ENCODE measurements at regions not wholly inside any gene's neighbourhood (a gene's known extent, or its start where the extent isn't known, plus 50 kb on each side); places are given as distances from the start of the nearest gene placed in this dataset.

- Histone ChIP-seq H3K27ac (replicated peaks) (no peak overlapping the region), H3K4me3 (replicated peaks; ENCODE audit: insufficient read depth, low read length) (no peak overlapping the region), H3K27me3 (ENCODE audit: insufficient read depth, poor library complexity, severe bottlenecking) (peaks cover 2% of the 10 kb centered on the region)
- TF ChIP-seq GABPA (IDR thresholded peaks at IDR 0.05; ENCODE audit: low read depth), result no peak
- TF ChIP-seq SPI1 (IDR thresholded peaks at IDR 0.05; ENCODE audit: borderline replicate concordance, low read depth), result no peak
- TF ChIP-seq CTCF (IDR thresholded peaks at IDR 0.05; ENCODE audit: insufficient read depth, low read length), result no peak
- no peak for TF ChIP-seq REST (IDR thresholded peaks at IDR 0.05; ENCODE audit: insufficient replicate concordance, low read depth)
- no peak for TF ChIP-seq POLR2AphosphoS5 (IDR thresholded peaks at IDR 0.05; ENCODE audit: low read depth)
- DNase-seq (ENCODE audit: low read depth in 1 of 2, low spot score in 1 of 2), result no peak
These were observed 342.8 kb downstream of the FOXA2 start for GRCh38 chr20:22241609-22242008.

- Histone ChIP-seq H3K27me3 (ENCODE audit: insufficient read depth, poor library complexity, severe bottlenecking) (peaks cover 4% of the 10 kb centered on the region), H3K4me3 (replicated peaks; ENCODE audit: insufficient read depth, low read length) (no peak overlapping the region), H3K27ac (replicated peaks) (no peak overlapping the region)
- TF ChIP-seq POLR2AphosphoS5 (IDR thresholded peaks at IDR 0.05; ENCODE audit: low read depth), result no peak
- TF ChIP-seq CTCF (IDR thresholded peaks at IDR 0.05; ENCODE audit: insufficient read depth, low read length), result no peak
- no peak for TF ChIP-seq REST (IDR thresholded peaks at IDR 0.05; ENCODE audit: insufficient replicate concordance, low read depth)
- TF ChIP-seq GABPA (IDR thresholded peaks at IDR 0.05; ENCODE audit: low read depth), result no peak
- no peak for DNase-seq (ENCODE audit: low read depth in 1 of 2, low spot score in 1 of 2)
These were observed 351.4 kb downstream of the FOXA2 start for GRCh38 chr20:22232923-22233322.

- peaks cover 4% of the 10 kb centered on the region for H3K27me3 ChIP-seq (ENCODE audit: insufficient read depth, poor library complexity, severe bottlenecking)
- no peak for DNase-seq (ENCODE audit: low read depth in 1 of 2, low spot score in 1 of 2)
- no peak overlapping the region for H3K27ac ChIP-seq (replicated peaks)
- no peak for TF ChIP-seq REST (IDR thresholded peaks at IDR 0.05; ENCODE audit: insufficient replicate concordance, low read depth)
- TF ChIP-seq SPI1 (IDR thresholded peaks at IDR 0.05; ENCODE audit: borderline replicate concordance, low read depth), result no peak
- no peak for TF ChIP-seq GABPA (IDR thresholded peaks at IDR 0.05; ENCODE audit: low read depth)
- TF ChIP-seq POLR2AphosphoS5 (IDR thresholded peaks at IDR 0.05; ENCODE audit: low read depth), result no peak
- TF ChIP-seq CTCF (IDR thresholded peaks at IDR 0.05; ENCODE audit: insufficient read depth, low read length), result no peak
- H3K4me3 ChIP-seq (replicated peaks; ENCODE audit: insufficient read depth, low read length), result no peak overlapping the region
These were observed 351.9 kb downstream of the FOXA2 start for GRCh38 chr20:22232473-22232872.

Data from HL-60 (cell line).